A549 (cell line): ENCODE measurements at regions not wholly inside any gene's neighbourhood (a gene's known extent, or its start where the extent isn't known, plus 50 kb on each side); places are given as distances from the start of the nearest gene placed in this dataset.

Experiments used
- ATAC-seq, 2 experiments: fragments of 200-7000 bp in 1 of 2; fragments of >200 bp in 1 of 2; cut with Nextera tagmentation in 1 of 2; cut with Tn5 transposase in 1 of 2; 3 replicates each; pipeline versions ENCODE4 v1.8.0 to v1.9.1; 2018 to 2020; ENCODE audit warnings: mild to moderate bottlenecking in 1 of 2, moderate library complexity in 1 of 2
- CTCF ChIA-PET: fragments of 300-600 bp; sonication (Branson Sonifier 250); formaldehyde crosslinking; extraction: SDS; loops from one replicate; lab custom pipeline; 2021; ENCODE audit warnings: antibody characterized with exemption, inconsistent platforms; lab: Yijun Ruan, JAX
- POLR2A ChIA-PET: fragments of 350-600 bp; formaldehyde crosslinking; extraction: SDS; loops from one replicate; lab custom pipeline; 2021; ENCODE audit warnings: antibody characterized with exemption, inconsistent platforms; lab: Yijun Ruan, JAX
- DNase-seq, 2 experiments: peaks; one replicate each; pipeline versions ENCODE4 v3.0.0 to v3.0.0-alpha.2; 2011 to 2016; ENCODE audit warnings: low read depth in 1 of 2, low spot score in 1 of 2
- FAIRE-seq: peaks from 2 replicates; lab custom pipeline; 2011; peaks lifted over from hg19 to GRCh38; lab: Jason Lieb, UNC
- H3K27ac ChIP-seq, 2 experiments: fragments of >200 bp; sonication (Bioruptor Twin); formaldehyde crosslinking; 3 replicates each; pipeline ENCODE4 v1.5.1; 2016 to 2017
- H3K4me1 ChIP-seq: fragments of >200 bp; sonication (Bioruptor Twin); formaldehyde crosslinking; 3 replicates; pipeline ENCODE4 v1.6.1; 2016
- H3K4me2 ChIP-seq: fragments of >200 bp; sonication (Bioruptor Twin); formaldehyde crosslinking; 3 replicates; pipeline ENCODE4 v1.6.1; 2016
- H3K4me3 ChIP-seq: fragments of >200 bp; sonication (Bioruptor Twin); formaldehyde crosslinking; 3 replicates; pipeline ENCODE4 v1.5.1; 2016
- H3K9me3 ChIP-seq: fragments of >200 bp; sonication (Bioruptor Twin); formaldehyde crosslinking; 3 replicates; pipeline ENCODE4 v1.6.1; 2016
- CEBPB ChIP-seq, 2 experiments: fragments of >200 bp in 1 of 2; sonication (Bioruptor Twin) in 1 of 2; formaldehyde crosslinking in 1 of 2; IDR thresholded peaks; 2 replicates each; pipeline ENCODE4 v1.6.1; 2012 to 2016
- CHD4 ChIP-seq: fragments of 200-600 bp; sonication (generic); IDR thresholded peaks from 2 replicates; pipeline ENCODE4 v1.6.1; 2016; ENCODE audit warnings: antibody characterized with exemption, mild to moderate bottlenecking, borderline replicate concordance
- CTCF ChIP-seq: fragments of >200 bp; sonication (Bioruptor Twin); formaldehyde crosslinking; IDR thresholded peaks from 3 replicates; pipeline ENCODE4 v1.5.1; 2016
- EHF ChIP-seq: fragments of 250-450 bp; sonication (Bioruptor Pico); IDR thresholded peaks from 2 replicates; pipeline ENCODE4 v1.5.0; 2020; ENCODE audit warnings: mild to moderate bottlenecking
- EP300 ChIP-seq, 2 experiments: fragments of >200 bp; sonication (Bioruptor Twin); formaldehyde crosslinking; IDR thresholded peaks; 2 replicates in 1 of 2; 3 replicates in 1 of 2; pipeline ENCODE4 v1.6.1; 2016 to 2017
- HDAC2 ChIP-seq: fragments of 200-600 bp; sonication (generic); IDR thresholded peaks from 2 replicates; pipeline ENCODE4 v1.6.1; 2016
- MAX ChIP-seq: IDR thresholded peaks from 2 replicates; pipeline ENCODE4 v1.6.1; 2012
- NFE2L2 ChIP-seq: fragments of 150-350 bp; conservative IDR thresholded peaks from 2 replicates; pipeline ENCODE4 v1.6.1; 2014; ENCODE audit warnings: low read length
- NR3C1 ChIP-seq: fragments of >200 bp; sonication (Bioruptor Twin); formaldehyde crosslinking; IDR thresholded peaks from 3 replicates; pipeline ENCODE4 v1.6.1; 2017
- PBX3 ChIP-seq: IDR thresholded peaks from 2 replicates; pipeline ENCODE4 v1.6.1; 2012
- POLR2AphosphoS2 ChIP-seq: conservative IDR thresholded peaks from 2 replicates; pipeline ENCODE4 v1.6.1; 2012; ENCODE audit warnings: low read length, improper control_type of control experiment, inconsistent platforms
- RCOR1 ChIP-seq: fragments of 150-350 bp; IDR thresholded peaks from 2 replicates; pipeline ENCODE4 v1.6.1; 2014; ENCODE audit warnings: antibody characterized with exemption, low read length, low read depth
- REST ChIP-seq: fragments of 200-600 bp; sonication (generic); IDR thresholded peaks from 2 replicates; pipeline ENCODE4 v1.6.1; 2016; ENCODE audit warnings: antibody characterized with exemption, mild to moderate bottlenecking, moderate library complexity
- RNF2 ChIP-seq: fragments of 200-600 bp; sonication (generic); IDR thresholded peaks from 2 replicates; pipeline ENCODE4 v1.6.1; 2016; ENCODE audit warnings: low read depth, mild to moderate bottlenecking, antibody characterized with exemption, moderate library complexity, borderline replicate concordance
- SREBF2 ChIP-seq: fragments of 450-650 bp; IDR thresholded peaks from 2 replicates; pipeline ENCODE4 v1.6.1; 2014; ENCODE audit warnings: mild to moderate bottlenecking, moderate library complexity
- TFCP2L1 ChIP-seq: fragments of 250-450 bp; sonication (Bioruptor Pico); IDR thresholded peaks from 2 replicates; pipeline ENCODE4 v1.5.0; 2021; ENCODE audit warnings: mild to moderate bottlenecking
- ZC3H11A ChIP-seq: fragments of 450-650 bp; IDR thresholded peaks from 2 replicates; pipeline ENCODE4 v1.6.1; 2014; ENCODE audit warnings: antibody characterized with exemption, mild to moderate bottlenecking
- ZNF302 ChIP-seq: fragments of 250-450 bp; sonication (Bioruptor Pico); IDR thresholded peaks from 2 replicates; pipeline ENCODE4 v1.9.0; 2021; ENCODE audit warnings: inconsistent platforms, mild to moderate bottlenecking, moderate library complexity
- ZSCAN20 ChIP-seq: fragments of 250-450 bp; sonication (Bioruptor Pico); IDR thresholded peaks from 2 replicates; pipeline ENCODE4 v1.8.0; 2022; ENCODE audit warnings: mild to moderate bottlenecking, moderate library complexity
- WGBS: methylation state at CpG from one replicate; pipeline ENCODE4 v1.1.6; 2017; ENCODE audit errors: missing lambda C conversion rate; 5-methylcytosine and 5-hydroxymethylcytosine counted together
- TF ChIP-seq, protein P1 (sequence below): fragments of 450-650 bp; IDR thresholded peaks from 2 replicates; pipeline ENCODE4 v1.6.1; 2014; ENCODE audit warnings: antibody characterized with exemption
- TF ChIP-seq, protein P2 (sequence below): fragments of >200 bp; sonication (Bioruptor Twin); formaldehyde crosslinking; IDR thresholded peaks from 2 replicates; pipeline ENCODE4 v1.6.1; 2016

DNA sequence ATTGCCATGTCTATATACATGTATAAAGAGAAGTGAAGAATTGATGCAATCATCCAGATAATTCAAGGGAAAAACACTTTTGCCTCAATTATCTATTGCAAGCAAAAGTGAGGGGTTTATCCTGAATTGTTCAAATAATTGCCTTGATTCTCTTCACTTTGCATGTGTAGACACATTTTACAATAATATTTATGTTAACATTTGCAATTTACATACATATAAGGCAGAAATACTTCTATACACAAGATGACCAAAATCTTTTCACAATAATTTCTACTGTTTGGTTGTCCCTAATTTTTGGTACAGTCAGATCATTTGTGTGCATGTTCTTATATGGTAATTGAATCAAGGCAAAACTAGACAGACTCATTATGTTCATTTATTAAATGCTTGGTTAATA is 285.3 kb upstream of the TMEM161B start:
- TF ChIP-seq PBX3: no peak
- TF ChIP-seq, protein P1, sequence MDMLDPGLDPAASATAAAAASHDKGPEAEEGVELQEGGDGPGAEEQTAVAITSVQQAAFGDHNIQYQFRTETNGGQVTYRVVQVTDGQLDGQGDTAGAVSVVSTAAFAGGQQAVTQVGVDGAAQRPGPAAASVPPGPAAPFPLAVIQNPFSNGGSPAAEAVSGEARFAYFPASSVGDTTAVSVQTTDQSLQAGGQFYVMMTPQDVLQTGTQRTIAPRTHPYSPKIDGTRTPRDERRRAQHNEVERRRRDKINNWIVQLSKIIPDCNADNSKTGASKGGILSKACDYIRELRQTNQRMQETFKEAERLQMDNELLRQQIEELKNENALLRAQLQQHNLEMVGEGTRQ: no peak
- TF ChIP-seq ZC3H11A: no peak
- TF ChIP-seq RCOR1: no peak
- TF ChIP-seq EP300 (IDR thresholded peaks at IDR 0.05): no peak
- no peak for TF ChIP-seq ZSCAN20 (CRISPR knock-in tag)
- TF ChIP-seq TFCP2L1 (CRISPR knock-in tag): no peak
- TF ChIP-seq NFE2L2: no peak
- no peak for TF ChIP-seq MAX
- TF ChIP-seq, protein P2, sequence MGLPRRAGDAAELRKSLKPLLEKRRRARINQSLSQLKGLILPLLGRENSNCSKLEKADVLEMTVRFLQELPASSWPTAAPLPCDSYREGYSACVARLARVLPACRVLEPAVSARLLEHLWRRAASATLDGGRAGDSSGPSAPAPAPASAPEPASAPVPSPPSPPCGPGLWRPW: no peak
- TF ChIP-seq RNF2: no peak
- TF ChIP-seq CTCF: no peak
- TF ChIP-seq ZNF302 (CRISPR knock-in tag): no peak
- no peak for TF ChIP-seq CHD4
- no peak for TF ChIP-seq CEBPB (IDR thresholded peaks at IDR 0.05)
- no peak for TF ChIP-seq REST
- no peaks in the 10 kb centered on the region for H3K4me1 ChIP-seq
- no peak for DNase-seq
- no peak for FAIRE-seq
- ATAC-seq: no peak
- H3K27ac ChIP-seq: no peak overlapping the region
- CTCF ChIA-PET: no interaction called here
- POLR2A ChIA-PET: no interaction called here
- no peaks in the 10 kb centered on the region for H3K9me3 ChIP-seq
- no peak overlapping the region for H3K4me3 ChIP-seq
- H3K4me2 ChIP-seq: no peak overlapping the region

DNA sequence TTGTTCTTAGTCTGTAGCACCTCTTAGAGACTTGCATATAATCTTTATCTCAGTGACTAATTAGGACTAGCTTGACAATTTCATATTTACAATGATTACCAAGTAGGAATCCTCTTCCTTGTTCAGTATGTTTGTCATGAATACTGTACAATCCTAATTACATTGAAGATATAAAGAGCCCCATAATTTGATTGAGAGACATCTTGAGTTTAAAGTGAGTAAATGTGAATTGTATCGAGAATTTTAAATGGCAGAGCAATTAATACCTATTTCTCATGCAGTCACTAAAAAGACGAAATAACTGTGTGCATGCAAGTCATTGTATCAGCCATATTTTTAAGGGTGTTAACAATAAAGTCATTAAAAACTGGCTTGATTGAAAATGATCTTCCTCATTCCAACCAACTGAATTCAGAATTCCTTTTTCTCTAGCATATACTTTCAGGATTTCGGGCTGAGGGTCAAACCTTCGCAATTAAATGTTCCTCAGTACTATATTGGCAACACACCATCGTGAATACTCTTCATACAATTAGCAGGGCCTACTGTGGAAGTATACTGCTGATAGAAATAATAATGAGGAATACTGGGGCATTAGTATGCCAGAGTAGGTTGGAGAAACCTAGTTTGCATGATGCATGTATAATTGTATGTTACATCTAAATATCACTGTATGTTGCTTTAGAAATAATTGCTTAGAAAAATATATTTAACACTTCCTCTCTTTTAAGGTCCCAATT is 284.7 kb upstream of the TMEM161B start:
- FAIRE-seq (no peak), ATAC-seq (no peak), DNase-seq (no peak)
- 11% methylated on average over 5 of the region's 5 CpGs for WGBS
- ChIA-PET POLR2A (no interaction called here), CTCF (no interaction called here)
- no peaks in the 10 kb centered on the region for H3K4me1 ChIP-seq
- no peak overlapping the region for H3K4me3 ChIP-seq
- H3K9me3 ChIP-seq: no peaks in the 10 kb centered on the region
- H3K4me2 ChIP-seq: no peak overlapping the region
- TF ChIP-seq SREBF2 (no peak), EHF (CRISPR knock-in tag) (no peak), CHD4 (no peak), POLR2AphosphoS2 (no peak), NR3C1 (no peak), HDAC2 (no peak)
- H3K27ac ChIP-seq: no peak overlapping the region
